GM18868 (cell line): ENCODE measurements at regions not wholly inside any gene's neighbourhood (a gene's known extent, or its start where the extent isn't known, plus 50 kb on each side); places are given as distances from the start of the nearest gene placed in this dataset.
"Not testable (repeated sequence)": the region's sequence is repeated elsewhere in the genome, so short reads cannot be mapped to it uniquely, and the experiment has no call there.

Experiments
- ATAC-seq: cut with Tn5 transposase; IDR thresholded peaks from one replicate; pipeline ENCODE4 v1.9.1; 2021; ENCODE audit warnings: mild to moderate bottlenecking, moderate library complexity; ENCODE audit not compliant: unreplicated experiment

DNA sequence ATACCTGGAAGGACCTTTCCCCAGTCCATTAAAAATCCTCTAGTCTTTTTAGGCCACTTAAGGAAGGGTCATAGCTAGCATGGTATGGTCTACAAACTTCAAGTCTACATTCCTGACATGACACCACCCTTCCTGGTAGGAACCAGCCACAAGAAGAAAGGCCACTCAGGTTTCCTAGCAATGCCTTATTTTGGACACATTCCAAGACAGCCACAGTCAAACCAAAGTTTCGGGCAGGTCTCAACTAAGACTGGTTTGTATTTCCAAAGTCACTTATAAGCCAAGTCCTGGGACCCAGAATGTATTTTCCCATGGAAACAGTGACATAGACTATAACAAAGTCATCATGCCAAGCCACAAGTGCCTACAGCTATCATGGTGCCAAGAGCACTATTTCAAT lies 50.6 kb upstream of the SLC44A3 start:
- ATAC-seq: no peak

- no peak for ATAC-seq
Observed at GRCh38 chr1:94768036-94768435, 52.1 kb upstream of the SLC44A3 start.

DNA sequence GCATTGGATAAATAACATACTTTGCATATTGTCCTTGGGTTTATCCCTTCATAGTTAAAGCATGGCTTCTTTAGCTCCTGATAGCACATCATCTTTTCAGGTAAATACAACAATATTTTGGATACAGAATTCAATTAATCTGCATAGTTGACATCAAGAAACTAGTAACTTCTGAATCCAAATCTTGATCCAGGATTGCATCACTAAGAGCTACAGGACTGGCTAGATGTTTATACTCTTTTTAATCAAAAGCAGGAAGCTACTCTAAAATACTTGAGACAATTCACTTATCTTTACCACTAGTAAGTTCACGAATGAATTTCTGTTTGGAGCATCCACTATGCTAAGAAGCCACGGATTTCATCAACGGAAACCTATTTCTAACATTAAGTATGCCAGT lies 54.2 kb upstream of the SLC44A3 start:
- no peak for ATAC-seq

- no peak for ATAC-seq
Observed at GRCh38 chr1:94759188-94759587, 61.0 kb upstream of the SLC44A3 start.

DNA sequence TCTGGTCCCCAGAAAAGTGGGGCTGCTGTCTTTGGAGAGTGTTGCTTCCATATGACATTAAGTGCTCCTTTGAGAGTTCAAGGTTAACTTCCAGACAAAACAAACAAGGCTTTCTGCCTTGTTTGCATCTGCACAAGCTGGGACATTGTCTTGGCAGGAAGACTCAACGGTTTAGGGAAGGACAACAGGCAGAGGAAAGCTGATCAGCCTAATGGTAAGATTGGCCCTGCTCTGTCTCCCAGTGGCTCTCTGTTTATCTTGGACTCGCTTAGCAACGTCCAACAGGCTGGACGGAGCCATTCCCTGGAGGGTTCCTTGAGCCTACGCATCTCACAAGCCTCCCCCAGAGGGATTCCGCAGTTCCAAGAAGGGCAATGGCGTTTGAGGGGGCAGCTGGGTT lies 62.2 kb upstream of the SLC44A3 start:
- no peak for ATAC-seq

DNA sequence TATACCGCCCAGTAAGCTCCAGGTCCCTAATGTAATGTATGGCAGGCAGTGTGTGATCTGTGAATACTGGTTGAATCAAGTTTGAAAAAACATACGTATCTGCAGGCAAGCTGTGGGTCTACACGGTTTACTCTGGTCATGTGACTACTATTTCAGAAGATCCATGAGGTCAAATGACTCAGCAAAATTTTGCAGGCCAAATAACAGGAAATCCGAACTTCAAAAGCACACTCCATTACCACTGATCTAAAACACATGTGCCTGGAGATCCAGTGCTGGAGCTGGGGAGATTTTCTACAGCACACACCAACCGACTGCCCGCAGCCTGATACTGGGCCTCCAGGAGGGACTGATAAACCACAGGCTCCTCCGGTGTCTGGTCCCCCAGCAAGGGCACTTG lies 64.5 kb upstream of the SLC44A3 start:
- peak; percentile 49 for ATAC-seq

- ATAC-seq: not testable (repeated sequence)
Observed at GRCh38 chr1:94755016-94755415, 65.1 kb upstream of the SLC44A3 start.

DNA sequence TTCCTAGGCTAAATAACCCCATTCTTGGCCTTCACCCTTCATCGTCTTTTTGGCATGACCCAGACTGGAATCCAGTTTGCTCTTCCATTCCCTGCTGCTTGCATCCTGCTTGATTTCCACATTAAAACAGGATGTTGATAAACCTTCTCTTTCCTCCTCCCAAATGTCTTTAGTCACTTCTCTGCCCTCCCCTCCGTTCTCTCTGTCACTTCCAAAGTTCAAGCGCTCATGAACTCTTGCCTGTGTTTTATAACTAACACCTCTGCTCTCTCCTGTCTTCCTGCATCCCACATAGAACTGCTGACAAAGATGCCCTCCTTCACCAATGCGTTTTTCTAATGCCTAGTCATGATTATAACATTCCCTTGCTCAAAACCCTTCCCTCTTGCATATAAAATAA lies 65.6 kb upstream of the SLC44A3 start:
- ATAC-seq: no peak

GRCh38 chr1:94754095-94754494 lies 66.1 kb upstream of the SLC44A3 start:
- ATAC-seq: no peak

DNA sequence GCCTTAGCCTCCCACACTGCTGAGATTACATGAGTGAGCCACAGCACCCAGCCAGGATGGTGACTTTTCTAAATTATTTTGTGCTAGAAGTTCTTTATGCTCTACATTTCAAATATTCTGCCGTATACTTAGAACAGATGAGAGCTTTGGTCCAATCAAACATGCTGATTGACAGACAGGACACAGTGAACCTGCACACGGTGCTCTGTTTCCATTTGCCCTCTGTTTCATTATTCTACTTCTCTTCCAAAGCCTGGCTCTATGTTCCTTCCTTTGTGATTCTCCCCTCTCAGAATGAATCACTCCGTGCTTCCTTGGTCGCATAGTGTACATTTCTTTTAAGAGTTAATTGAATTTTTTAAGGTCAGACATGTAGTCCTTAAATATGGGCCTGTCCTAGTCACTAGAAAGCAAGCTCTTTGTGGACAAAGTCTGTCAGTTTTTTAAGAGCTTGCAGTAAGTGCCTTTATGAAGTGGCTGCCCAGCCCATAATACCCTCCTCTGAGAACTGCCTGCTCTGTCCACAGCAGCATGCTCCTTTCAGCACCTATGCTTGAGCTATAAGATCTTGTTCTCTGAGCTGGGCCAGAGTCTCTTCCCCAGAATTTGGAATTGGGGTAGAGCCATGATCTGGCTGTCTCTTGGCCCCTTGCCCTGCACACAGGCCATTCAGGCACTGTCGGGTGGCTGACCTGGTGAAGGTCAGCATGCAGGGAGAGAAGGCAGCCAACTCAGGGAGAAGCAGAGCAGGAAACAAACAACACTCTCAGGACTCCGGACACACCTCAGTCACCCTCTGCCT lies 66.8 kb upstream of the SLC44A3 start:
- no peak for ATAC-seq

DNA sequence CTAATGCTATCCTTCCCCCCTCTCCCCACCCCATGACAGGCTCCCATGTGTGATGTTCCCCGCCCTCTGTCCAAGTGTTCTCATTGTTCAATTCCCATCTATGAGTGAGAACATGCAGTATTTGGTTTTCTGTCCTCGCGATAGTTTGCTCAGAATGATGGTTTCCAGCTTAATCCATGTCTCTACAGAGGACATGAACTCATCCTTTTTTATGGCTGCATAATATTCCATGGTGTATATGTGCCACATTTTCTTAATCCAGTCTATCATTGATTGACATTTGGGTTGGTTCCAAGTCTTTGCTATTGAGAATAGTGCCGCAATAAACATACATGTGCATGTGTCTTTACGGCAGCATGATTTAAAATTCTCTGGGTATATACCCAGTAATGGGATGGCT lies 68.7 kb upstream of the SLC44A3 start:
- not testable (repeated sequence) for ATAC-seq

DNA sequence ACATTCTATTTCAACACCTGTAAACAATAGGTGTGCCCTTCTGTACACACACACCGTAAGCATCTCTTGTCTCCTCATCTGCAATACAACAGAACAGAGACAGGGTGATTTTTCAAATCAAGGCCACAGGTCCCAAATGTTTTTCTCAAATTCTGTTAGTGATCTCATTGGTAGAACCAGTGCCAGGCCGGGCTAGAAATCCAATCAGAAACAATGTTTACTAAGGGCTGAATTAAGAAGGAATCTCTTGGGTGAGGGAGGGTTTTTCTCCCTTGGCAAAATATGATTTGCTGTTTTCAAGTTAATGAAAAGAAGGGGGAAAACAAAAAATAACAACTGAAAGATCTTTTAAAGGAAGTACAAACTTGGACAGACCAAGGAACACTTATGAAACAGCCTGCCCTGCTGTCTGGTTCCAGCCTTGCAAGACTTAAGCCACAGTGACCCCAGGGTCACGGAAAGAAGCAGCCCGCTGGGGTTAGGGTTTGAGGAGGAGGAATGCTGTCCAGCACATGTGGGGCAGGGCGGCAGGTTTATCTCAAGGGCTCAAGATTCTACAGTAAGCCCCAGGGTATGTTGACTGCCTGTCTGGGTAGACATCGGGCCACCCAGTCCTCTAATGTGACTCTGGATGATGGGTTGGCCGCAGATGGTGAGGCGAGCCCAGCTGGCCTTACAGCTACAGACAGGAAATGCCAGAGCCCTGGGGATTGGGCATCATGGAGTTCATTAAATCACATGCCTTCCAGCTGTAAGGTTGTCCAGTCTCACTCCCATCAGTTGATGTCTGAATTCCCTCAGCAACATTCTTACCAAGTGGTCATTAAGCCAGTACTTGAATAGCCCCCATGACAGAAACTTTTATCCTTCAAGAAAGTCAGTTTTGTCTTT lies 73.3 kb upstream of the SLC44A3 start:
- no peak for ATAC-seq

GRCh38 chr1:94745742-94746141 lies 74.4 kb upstream of the SLC44A3 start:
- ATAC-seq: no peak

GRCh38 chr1:94743862-94744261 lies 76.3 kb upstream of the SLC44A3 start:
- ATAC-seq: no peak

DNA sequence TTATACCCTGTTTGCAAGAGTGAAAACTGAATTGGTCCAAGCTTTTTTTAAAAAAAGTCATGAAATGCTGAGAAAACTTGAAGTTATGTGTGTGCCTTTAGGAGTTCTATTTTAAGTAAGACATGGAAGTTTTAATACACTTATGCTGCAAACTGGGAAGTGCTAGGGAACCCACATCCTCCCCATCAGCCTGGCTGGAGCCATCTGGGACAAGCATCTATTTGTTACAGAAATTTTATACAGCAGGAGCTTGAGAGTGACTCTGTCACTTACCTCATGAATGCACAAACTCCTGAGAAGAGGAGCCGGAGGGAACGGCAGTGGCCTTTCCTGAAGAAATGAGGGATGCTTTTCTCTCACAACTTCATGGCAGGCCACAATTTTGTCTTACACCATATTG lies 78.2 kb upstream of the SLC44A3 start:
- ATAC-seq: no peak

DNA sequence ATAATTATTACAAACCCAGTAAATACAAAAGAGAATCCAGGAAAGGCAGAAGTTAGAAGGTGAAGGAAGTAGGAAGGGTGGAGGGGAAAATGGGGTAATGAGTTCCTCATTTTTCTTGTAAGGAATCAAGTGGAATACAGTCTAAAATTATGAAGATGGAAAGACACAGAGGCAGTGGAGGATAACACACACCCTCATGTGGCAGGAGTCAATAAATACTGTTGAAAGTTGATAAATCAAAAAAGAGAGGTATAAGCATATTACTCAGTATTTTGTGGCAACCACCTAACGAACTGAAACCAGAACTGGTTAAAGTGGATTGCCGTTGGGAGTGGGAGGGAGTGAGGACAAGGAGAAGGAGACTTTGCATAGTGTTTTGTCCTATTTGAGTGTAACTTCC lies 78.6 kb upstream of the SLC44A3 start:
- ATAC-seq: no peak

- ATAC-seq: no peak
Observed at GRCh38 chr1:94739521-94740061, 80.6 kb upstream of the SLC44A3 start.

DNA sequence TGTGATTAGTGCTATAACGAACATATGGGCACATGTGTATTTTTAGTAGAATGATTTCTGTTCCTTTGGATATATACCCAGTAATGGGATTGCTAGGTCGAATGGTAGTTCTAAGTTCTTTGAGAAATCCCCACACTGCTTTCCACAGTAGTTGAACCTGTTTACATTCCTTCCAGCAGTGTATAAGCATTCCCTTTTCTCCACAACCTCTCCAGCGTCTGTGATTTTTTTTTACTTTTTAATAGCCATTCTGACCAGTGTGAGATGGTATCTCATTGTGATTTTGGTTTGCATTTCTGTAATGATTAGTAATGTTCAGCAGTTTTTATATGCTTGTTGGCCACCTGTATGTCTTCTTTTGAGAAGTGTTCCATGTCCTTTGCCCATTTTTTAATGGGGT lies 81.8 kb upstream of the SLC44A3 start:
- no peak for ATAC-seq

DNA sequence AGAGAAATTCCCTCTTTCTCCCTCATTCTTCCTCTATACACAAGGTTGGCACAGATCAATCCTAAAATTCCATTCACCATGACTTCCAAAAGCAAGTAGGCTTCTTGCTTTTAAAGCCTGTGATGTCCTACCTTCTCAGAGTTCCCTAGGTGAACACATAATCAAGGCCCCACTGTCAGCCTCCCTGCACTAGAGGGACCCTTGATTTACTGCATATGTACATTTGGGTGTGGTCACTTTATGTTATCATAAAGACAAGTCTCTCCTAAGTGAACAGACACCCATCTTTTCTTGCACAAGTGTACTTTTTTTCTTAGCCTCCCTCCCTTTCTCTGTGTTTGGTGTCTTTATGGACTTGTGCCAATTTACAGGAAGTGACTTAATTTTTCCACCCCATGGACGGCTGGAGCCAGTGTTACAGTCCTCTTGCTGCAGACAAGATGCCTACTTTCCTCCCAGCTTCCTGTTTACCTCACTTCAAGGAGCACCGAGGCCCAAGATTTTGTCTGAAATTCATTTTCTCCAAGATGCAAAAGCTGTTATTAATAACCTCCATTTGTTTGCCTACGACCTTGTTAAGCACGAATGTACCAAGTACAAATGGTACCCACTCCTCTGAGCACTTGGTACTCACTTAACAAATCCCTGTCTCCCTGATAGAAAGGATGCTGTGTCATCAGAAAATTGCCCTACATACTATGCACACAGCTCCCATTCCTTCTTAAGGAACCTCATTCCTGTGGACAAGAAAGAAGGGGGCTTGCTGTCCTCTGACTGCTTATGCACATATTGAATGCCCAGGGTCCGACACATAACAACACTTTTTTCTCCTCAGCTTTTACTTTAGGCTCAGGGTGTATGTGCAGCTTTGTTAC lies 82.8 kb upstream of the SLC44A3 start:
- no peak for ATAC-seq

DNA sequence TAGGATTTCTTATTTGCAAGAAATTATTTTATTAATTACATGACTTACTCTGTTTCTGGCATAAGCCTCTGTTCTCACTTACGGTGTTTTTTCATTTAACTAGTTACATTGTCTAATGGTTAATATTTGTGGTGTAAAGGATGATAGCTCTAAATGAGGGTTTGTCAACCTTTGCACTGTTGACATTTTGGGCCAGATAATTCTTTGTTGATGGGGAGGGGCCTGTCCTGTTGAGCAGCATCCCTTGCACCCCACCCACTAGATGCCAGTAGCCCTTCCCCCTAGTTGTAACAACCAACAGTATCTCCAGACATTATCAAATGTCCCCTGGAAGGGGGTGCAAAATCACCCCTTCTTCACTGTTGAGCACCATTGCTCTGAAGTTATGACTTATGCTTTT lies 83.6 kb upstream of the SLC44A3 start:
- ATAC-seq: no peak

GRCh38 chr1:94736073-94736472 lies 84.1 kb upstream of the SLC44A3 start:
- ATAC-seq: no peak
